GM12878 (cell line): ENCODE measurements at regions not wholly inside any gene's neighbourhood (a gene's known extent, or its start where the extent isn't known, plus 50 kb on each side); places are given as distances from the start of the nearest gene placed in this dataset.

Source experiments
- ATAC-seq: fragments of 200-7000 bp; cut with Tn5 transposase; 3 replicates; pipeline ENCODE4 v1.9.1; 2020; ENCODE audit warnings: mild to moderate bottlenecking, moderate library complexity
- BruUV-seq: library from RNA; stranded (reverse); fragments of 400-500 nt; replicated peaks from 2 replicates; lab custom pipeline; 2021; lab: Mats Ljungman, UMichigan
- CTCF ChIA-PET: fragments of 300-600 bp; sonication (Branson Sonifier 250); formaldehyde crosslinking; extraction: SDS; loops from one replicate; lab custom pipeline; 2021; ENCODE audit warnings: inconsistent platforms; lab: Yijun Ruan, JAX
- POLR2A ChIA-PET: fragments of 350-600 bp; formaldehyde crosslinking; extraction: SDS; loops from one replicate; lab custom pipeline; 2021; ENCODE audit warnings: inconsistent platforms; lab: Charles Lee
- RAD21 ChIA-PET: fragments of 300-600 bp; sonication (Branson Sonifier 250); formaldehyde crosslinking; loops from one replicate; lab custom pipeline; 2023; ENCODE audit warnings: antibody characterized with exemption; ENCODE audit not compliant: unreplicated experiment; lab: Charles Lee
- SMC1A ChIA-PET: fragments of 300-600 bp; sonication (Branson Sonifier 250); formaldehyde crosslinking; loops from one replicate; lab custom pipeline; 2023; ENCODE audit not compliant: unreplicated experiment, uncharacterized antibody; lab: Charles Lee
- DNase-seq: peaks from one replicate; pipeline ENCODE4 v3.0.0-alpha.2; 2011; ENCODE audit warnings: low read depth, low spot score
- FAIRE-seq: peaks from 3 replicates; lab custom pipeline; 2011; peaks lifted over from hg19 to GRCh38; lab: Jason Lieb, UNC
- H2AFZ ChIP-seq: 2 replicates; pipeline ENCODE4 v1.6.0; 2011; ENCODE audit warnings: low read depth, low read length, control low read depth; ENCODE audit not compliant: control insufficient read depth
- H3K27ac ChIP-seq: 2 replicates; pipeline ENCODE4 v1.5.1; 2011; ENCODE audit warnings: control low read depth; ENCODE audit not compliant: control insufficient read depth, insufficient read depth
- H3K27me3 ChIP-seq, 2 experiments: replicated peaks in 1 of 2; 2 replicates each; pipeline versions ENCODE4 v1.6.0 to v1.6.1; 2011; ENCODE audit warnings: low read length in 1 of 2; ENCODE audit not compliant: control insufficient read depth in 2 of 2, insufficient read depth in 2 of 2
- H3K36me3 ChIP-seq, 2 experiments: 2 replicates each; pipeline ENCODE4 v1.5.1; 2011; ENCODE audit warnings: low read length in 1 of 2; ENCODE audit not compliant: control insufficient read depth in 2 of 2, insufficient read depth in 2 of 2
- H3K4me1 ChIP-seq: 2 replicates; pipeline ENCODE4 v1.6.1; 2011; ENCODE audit warnings: mild to moderate bottlenecking, low read length, moderate library complexity, mixed read lengths; ENCODE audit not compliant: control insufficient read depth, insufficient read depth
- H3K4me2 ChIP-seq: 2 replicates; pipeline ENCODE4 v1.6.0; 2011; ENCODE audit warnings: control low read depth; ENCODE audit not compliant: control insufficient read depth, insufficient read depth
- H3K4me3 ChIP-seq: fragments of 200-600 bp; sonication (generic); 2 replicates; pipeline ENCODE4 v1.5.1; 2016
- H3K79me2 ChIP-seq: 2 replicates; pipeline ENCODE4 v1.6.0; 2011; ENCODE audit warnings: low read length; ENCODE audit not compliant: control insufficient read depth, insufficient read depth
- H3K9ac ChIP-seq: 2 replicates; pipeline ENCODE4 v1.8.0; 2011; ENCODE audit warnings: low read length, control low read depth, mixed read lengths; ENCODE audit not compliant: control insufficient read depth, insufficient read depth
- H3K9me3 ChIP-seq: replicated peaks from 3 replicates; pipeline ENCODE4 v1.5.1; 2011; ENCODE audit warnings: mild to moderate bottlenecking, low read length; ENCODE audit not compliant: control insufficient read depth, insufficient read depth
- H4K20me1 ChIP-seq: 2 replicates; pipeline ENCODE4 v1.6.0; 2011; ENCODE audit not compliant: control insufficient read depth, insufficient read depth
- CHD2 ChIP-seq: IDR thresholded peaks from 2 replicates; pipeline ENCODE4 v1.6.1; 2011; ENCODE audit warnings: low read depth, low read length, improper control_type of control experiment, borderline replicate concordance
- EZH2 ChIP-seq: IDR thresholded peaks from 2 replicates; pipeline ENCODE4 v1.6.1; 2012; ENCODE audit warnings: low read depth, mild to moderate bottlenecking, control low read depth, inconsistent platforms, low read length, borderline replicate concordance; ENCODE audit not compliant: control insufficient read depth
- FOXM1 ChIP-seq: IDR thresholded peaks from 2 replicates; pipeline ENCODE4 v1.6.1; 2012; ENCODE audit warnings: low read depth, mild to moderate bottlenecking, inconsistent platforms, low read length, moderate library complexity
- HCFC1 ChIP-seq: fragments of 150-350 bp; IDR thresholded peaks from 2 replicates; pipeline ENCODE4 v1.6.1; 2014; ENCODE audit warnings: low read length
- POU2F2 ChIP-seq: IDR thresholded peaks from 3 replicates; pipeline ENCODE4 v1.6.1; 2011; ENCODE audit warnings: low read depth, mild to moderate bottlenecking, low read length, borderline replicate concordance
- RBBP5 ChIP-seq: fragments of 200-600 bp; sonication (generic); conservative IDR thresholded peaks from 2 replicates; pipeline ENCODE4 v1.6.1; 2016
- RFX5 ChIP-seq: IDR thresholded peaks from 2 replicates; pipeline ENCODE4 v1.6.1; 2011; ENCODE audit warnings: low read depth, low read length, improper control_type of control experiment
- SIN3A ChIP-seq: IDR thresholded peaks from 2 replicates; pipeline ENCODE4 v1.6.1; 2012; ENCODE audit warnings: low read depth, low read length, improper control_type of control experiment
- WGBS: methylation state at CpG from one replicate; pipeline ENCODE4 v1.1.6; 2016; ENCODE audit warnings: low lambda C conversion rate; ENCODE audit not compliant: insufficient replicate concordance, insufficient coverage; ENCODE audit errors: missing lambda C conversion rate; 5-methylcytosine and 5-hydroxymethylcytosine counted together
- in situ Hi-C: fragments of 300-500 bp; cut with MboI; formaldehyde crosslinking; loops from 9 replicates; pipeline ENCODE4 v1.14.3; 2018; ENCODE audit warnings: mixed read lengths
- intact Hi-C: fragments of 100-400 bp; cut with micrococcal nuclease; formaldehyde crosslinking; loops from one replicate; pipeline ENCODE4 v1.14.2; 2022; ENCODE audit not compliant: unreplicated experiment
- TF ChIP-seq, protein P1 (sequence below): fragments of 150-350 bp; IDR thresholded peaks from 2 replicates; pipeline ENCODE4 v1.6.1; 2016; ENCODE audit warnings: low read depth, low read length

DNA sequence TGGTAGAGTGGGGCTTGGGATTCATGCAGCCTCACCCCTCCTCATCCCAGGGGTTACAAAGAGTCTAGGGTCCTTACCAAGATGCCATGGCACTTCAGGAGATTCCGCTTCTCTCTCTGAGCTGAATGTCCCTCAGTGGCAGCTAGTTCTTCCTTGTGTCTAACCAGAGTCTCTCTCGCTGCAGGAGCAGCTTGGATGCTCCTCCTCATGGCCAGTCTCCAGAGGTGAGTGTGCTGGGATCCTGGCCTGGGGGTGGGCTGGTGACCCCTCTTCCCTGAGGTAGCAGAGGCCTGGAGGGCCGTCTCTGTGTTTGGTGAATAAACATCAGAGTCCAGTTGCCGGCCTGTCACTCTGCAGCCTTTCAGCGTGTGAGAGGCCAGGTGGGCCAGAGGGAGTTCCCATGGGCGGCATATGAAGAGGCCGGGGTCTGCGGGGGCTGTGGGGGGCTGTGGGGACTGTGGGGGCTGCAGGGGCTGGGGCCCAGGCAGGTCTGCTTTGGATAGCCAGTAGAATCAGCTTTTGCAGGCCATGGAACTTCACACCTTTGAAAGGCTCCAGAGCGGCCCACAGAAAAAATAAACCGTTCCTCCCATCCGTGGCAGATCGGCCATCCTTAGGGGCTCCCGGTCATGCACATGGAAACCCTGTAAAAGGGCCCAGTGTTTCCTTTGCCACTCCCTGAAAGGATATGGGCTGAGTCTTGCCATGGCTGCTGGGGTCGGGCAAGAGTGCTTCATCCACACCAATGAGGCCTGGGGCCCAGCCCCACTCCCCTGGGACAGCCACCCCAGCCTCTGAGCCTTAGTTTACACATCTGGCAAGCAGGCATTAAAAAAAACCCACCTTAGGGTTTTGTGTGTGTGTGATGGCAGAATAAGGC lies 256.4 kb downstream of the FOXD2 start:
- no peak for DNase-seq
- Histone ChIP-seq H3K36me3 (no peaks in the 10 kb centered on the region), H2AFZ (no peak overlapping the region)
- 22% methylated on average over 13 of the region's 14 CpGs for WGBS
- SMC1A ChIA-PET: no interaction called here
- TF ChIP-seq POU2F2 (no peak), SIN3A (no peak), FOXM1 (no peak), RFX5 (no peak), HCFC1 (no peak), EZH2 (no peak), CHD2 (no peak), RBBP5 (no peak)
- TF ChIP-seq, protein P1, sequence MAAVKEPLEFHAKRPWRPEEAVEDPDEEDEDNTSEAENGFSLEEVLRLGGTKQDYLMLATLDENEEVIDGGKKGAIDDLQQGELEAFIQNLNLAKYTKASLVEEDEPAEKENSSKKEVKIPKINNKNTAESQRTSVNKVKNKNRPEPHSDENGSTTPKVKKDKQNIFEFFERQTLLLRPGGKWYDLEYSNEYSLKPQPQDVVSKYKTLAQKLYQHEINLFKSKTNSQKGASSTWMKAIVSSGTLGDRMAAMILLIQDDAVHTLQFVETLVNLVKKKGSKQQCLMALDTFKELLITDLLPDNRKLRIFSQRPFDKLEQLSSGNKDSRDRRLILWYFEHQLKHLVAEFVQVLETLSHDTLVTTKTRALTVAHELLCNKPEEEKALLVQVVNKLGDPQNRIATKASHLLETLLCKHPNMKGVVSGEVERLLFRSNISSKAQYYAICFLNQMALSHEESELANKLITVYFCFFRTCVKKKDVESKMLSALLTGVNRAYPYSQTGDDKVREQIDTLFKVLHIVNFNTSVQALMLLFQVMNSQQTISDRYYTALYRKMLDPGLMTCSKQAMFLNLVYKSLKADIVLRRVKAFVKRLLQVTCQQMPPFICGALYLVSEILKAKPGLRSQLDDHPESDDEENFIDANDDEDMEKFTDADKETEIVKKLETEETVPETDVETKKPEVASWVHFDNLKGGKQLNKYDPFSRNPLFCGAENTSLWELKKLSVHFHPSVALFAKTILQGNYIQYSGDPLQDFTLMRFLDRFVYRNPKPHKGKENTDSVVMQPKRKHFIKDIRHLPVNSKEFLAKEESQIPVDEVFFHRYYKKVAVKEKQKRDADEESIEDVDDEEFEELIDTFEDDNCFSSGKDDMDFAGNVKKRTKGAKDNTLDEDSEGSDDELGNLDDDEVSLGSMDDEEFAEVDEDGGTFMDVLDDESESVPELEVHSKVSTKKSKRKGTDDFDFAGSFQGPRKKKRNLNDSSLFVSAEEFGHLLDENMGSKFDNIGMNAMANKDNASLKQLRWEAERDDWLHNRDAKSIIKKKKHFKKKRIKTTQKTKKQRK: no peak
- TF ChIP-seq, all 136 proteins: peak for 0
- H3K27me3 ChIP-seq: peaks cover 0 to 2% of the 10 kb centered on the region in 2 experiments; a peak in 2 of 4 replicates
- RAD21 ChIA-PET: no interaction called here
- no peak overlapping the region for H3K9ac ChIP-seq
- in situ Hi-C loops (no loop called here), intact Hi-C loops (no loop called here)
- H3K4me2 ChIP-seq: no peak overlapping the region
- no peak overlapping the region for H3K4me3 ChIP-seq
- no peaks in the 10 kb centered on the region for H3K4me1 ChIP-seq
- no peak overlapping the region for H3K27ac ChIP-seq
- BruUV-seq: no TSS peak
- ATAC-seq (no peak), FAIRE-seq (no peak)
- H4K20me1 ChIP-seq: no peaks in the 10 kb centered on the region
- CTCF ChIA-PET: interaction anchor here (1.4 kb wide), 1 partner anchor 16 kb away, joined by 6 read pairs; no protein-coding TSS in a partner anchor
- H3K9me3 ChIP-seq: no peaks in the 10 kb centered on the region
- no peaks in the 10 kb centered on the region for H3K79me2 ChIP-seq
- POLR2A ChIA-PET: no interaction called here
